HG03108 (cell line): ENCODE measurements at regions not wholly inside any gene's neighbourhood (a gene's known extent, or its start where the extent isn't known, plus 50 kb on each side); places are given as distances from the start of the nearest gene placed in this dataset.

Experiments used
- ATAC-seq: cut with Tn5 transposase; IDR thresholded peaks from one replicate; pipeline ENCODE4 v1.9.1; 2021; ENCODE audit warnings: moderate library complexity; ENCODE audit not compliant: unreplicated experiment

- no peak for ATAC-seq
Observed at GRCh38 chr11:116601814-116602636, 170.8 kb downstream of the BUD13 start.

DNA sequence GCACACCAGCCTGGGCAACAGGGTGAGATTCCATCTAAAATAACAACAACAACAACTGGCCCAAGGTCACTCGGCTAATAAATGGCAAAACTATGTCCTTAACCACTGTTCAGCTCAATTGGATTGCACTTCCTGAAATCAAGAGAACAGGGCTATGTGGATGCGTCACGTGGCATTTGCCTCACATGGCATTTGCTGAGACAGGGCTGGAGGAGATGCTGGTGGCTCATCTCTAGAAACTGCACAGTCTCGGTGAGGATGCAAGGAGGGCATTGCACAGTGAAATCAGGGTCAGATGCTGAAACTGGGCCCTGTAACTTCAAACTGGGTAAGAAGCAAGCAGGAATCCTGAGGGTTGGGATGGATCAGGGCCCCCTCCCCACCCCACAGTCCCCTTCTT lies 171.9 kb downstream of the BUD13 start:
- no peak for ATAC-seq

DNA sequence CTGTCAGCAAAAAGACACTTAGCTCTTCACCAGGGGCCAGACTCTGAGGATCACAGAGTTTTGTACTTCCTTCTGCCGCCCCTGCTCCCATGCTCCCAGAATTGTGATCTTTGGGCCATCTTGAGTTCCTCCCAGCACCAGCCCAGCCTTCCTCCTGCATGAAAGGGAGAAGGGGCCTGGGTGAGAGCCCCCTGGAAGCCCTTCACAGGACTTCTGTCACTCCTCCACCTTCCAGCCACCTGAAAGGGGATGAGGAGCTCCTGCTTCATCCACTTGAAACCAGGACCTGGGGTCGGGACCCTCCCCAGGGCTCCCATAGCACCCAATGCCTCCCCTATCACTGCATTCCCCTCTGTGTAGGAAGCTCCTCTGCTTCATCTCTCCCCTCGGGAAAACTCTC lies 174.2 kb downstream of the BUD13 start:
- no peak for ATAC-seq

- ATAC-seq, result no peak
Observed at GRCh38 chr11:116598036-116598435, 174.8 kb downstream of the BUD13 start.

- ATAC-seq, result no peak
Observed at GRCh38 chr11:116596346-116597260, 176.2 kb downstream of the BUD13 start.

GRCh38 chr11:116595305-116595880 lies 177.4 kb downstream of the BUD13 start:
- no peak for ATAC-seq

GRCh38 chr11:116590844-116591570 lies 181.8 kb downstream of the BUD13 start:
- ATAC-seq, result no peak

DNA sequence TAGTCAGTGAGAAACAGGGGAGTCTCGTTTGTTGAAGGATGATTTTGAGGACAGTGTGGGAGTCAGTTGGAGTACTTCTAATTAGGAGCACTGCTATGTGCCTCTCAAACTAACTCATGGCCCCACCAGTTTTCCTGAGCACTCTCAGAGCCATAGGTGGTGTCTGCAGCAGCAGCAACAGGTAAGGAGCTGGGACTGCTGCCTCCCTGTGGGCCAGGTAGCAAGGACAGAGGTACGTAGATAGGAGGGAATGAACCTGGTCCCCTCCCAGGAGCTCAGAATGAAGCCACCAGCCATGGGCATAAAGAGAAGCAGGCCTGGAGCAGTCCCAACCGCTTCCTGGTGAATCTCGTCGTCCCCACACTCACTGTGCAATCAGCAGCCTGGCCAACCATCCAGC lies 183.4 kb downstream of the BUD13 start:
- ATAC-seq, result no peak

DNA sequence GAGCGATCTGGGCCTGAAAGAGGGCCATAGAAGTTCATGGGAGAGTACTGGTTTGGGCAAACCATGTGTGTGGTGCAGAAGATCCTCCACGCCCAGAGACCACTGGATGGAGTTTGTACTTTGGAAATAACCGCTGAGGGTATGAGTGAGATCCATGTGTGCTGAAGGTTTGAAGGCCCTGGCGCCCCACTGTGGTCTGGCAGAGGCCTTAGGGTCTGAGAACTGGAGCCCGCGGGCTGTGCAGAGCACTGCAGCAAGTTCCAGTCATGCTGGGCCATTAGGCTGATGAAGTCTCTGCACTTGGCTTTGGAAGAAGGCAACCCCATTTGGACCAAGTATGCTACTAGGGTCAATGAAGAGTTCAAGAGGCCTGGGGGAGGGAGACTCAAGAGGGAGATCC lies 186.4 kb downstream of the BUD13 start:
- no peak for ATAC-seq

- ATAC-seq, result no peak
Observed at GRCh38 chr11:116582571-116582970, 190.2 kb downstream of the BUD13 start.

DNA sequence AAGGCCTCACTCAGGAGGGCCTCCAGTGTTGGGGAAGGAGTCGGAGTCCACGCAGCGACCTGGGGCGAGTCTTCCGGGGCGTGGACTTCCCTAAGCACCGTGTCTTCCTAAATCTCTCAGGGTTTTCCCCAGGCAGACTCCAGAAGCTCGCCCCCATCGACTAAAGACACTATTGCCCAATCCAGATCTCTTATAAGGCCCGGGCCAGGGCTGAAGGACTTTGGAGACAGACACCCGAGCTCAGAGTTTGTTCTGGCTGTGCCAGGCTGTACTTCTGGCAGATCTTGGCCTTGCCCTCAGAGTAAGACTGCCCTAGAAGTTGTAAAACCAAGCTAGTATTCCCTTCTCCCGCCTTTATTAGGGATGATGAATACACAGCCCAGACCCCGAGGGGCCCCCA lies 191.4 kb downstream of the BUD13 start:
- ATAC-seq, result no peak

- ATAC-seq, result no peak
Observed at GRCh38 chr11:116580799-116581198, 192.0 kb downstream of the BUD13 start.

DNA sequence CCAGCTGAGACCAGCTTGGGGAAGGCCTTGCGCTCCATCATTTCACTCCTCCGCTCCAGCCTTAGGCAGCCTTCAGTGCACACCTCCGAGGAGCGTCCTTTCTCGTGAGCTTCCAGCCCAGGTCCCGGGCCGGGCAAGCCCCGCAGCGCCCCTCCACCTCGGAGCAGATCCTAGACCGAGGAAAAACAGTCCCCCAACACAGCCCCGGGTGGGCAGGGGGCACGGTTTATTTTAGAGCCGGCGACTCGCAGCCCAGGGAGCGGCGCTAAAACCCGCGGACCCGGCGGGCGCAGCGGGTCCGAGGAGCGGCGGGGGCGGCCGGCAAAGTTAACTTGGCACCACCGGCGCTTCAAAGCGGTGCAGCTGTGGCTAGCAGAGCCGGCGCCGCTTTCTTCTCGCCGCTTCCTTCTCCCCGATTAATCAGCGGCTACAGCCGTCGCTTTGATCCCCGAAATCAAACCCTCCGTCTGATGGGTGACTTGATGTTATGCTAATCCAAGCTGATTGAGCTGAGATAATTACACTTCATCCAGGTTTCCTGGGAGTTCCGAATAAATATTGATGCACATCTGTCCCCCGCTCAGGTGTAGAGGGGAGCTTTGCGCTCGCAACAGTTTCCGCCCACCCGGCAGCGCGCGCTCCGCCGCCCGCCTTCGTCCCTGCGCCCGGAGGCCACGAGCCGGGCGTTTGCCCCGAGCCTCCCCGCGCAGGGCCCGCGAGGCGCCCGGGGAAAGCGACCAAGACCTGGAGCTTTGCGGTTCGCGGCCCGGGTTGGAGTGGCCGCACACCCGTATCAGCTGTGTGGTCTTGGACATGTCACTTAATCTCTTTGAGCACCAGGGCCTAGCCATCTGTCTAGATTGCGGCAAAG lies 192.7 kb downstream of the BUD13 start:
- no peak for ATAC-seq

- no peak for ATAC-seq
Observed at GRCh38 chr11:116579031-116579653, 193.6 kb downstream of the BUD13 start.

DNA sequence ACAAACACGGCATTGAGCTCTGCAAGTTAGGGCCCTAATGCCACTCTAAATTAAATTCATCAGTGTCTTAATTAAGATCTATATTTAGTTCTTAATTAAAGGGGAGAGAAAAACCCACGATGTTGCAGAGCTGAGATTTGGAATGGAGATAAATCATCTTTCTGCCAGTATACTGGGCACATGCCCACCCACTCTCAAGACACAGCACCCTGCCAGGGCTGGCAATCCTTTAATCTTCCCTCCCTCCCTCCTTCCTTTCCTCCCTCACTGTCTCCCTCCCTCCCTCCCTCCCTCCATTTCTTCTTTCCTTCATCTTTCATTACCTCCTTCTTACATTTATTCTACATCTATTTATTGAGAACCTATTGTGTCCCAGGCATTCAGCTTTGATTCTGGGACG lies 194.8 kb downstream of the BUD13 start:
- ATAC-seq, result no peak

DNA sequence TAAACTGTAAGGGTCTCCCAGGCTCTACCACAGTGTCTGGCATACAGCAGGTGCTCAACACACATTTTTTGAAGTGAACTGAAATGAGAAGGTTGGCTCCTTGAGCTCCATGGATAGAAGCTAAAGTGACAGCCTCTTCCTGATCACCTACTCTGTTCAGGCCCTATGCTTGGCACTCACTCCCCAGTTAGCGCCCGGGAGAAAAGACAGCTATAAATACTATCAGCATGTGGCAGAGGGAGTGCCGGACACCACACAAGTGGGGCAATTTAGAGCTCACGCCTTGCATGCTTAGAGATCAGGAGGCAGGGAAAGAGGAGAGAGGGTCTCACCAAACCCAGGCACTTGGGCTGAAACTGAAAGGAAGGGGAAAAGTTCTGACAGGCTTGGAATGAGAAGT lies 195.5 kb downstream of the BUD13 start:
- ATAC-seq, result no peak

- ATAC-seq, result no peak
Observed at GRCh38 chr11:116576526-116576925, 196.3 kb downstream of the BUD13 start.

DNA sequence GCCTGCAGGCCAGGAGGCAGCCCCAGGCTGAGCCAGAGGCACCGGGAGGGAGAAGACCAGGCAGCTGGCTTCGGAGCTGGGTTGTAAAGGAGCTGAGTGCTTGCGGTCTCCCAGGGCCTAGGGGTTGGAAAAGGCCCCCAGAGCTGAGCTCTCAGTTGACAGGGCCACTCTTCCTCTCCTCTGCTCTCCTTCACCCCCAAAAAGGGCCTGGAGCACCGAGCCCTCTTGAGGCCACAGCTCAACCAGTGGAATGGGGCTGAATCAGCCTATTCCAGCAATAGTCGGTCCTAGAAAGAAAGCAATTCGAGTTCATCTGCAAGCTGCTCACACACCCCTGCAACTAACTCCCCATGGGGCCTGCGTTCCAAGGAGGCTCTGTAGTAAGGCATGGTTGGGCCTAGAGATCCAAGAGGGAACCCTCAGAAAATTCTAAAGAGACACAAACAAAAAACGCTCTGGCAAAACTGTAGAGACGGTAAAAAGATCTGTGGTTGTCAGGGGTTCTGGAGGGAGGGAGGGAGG lies 205.0 kb downstream of the BUD13 start:
- ATAC-seq, result no peak

DNA sequence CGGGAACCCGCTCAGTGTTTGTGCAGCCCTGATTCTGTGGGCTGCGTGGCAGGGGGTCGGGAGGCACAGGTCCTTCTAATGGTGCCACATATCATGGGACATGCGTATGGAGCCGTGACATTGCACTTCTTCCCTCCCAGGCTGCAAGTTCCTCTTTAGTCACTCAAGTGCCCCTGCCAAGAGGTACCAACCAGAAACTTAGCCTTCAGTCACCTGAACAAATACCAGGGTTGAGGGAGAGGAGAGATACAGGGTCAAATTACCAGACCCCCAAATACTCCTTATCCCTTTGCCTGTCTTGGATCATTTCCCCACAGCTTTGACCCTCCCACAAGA lies 209.1 kb downstream of the BUD13 start:
- ATAC-seq, result no peak
